KMS-11 (cell line): ENCODE measurements at regions not wholly inside any gene's neighbourhood (a gene's known extent, or its start where the extent isn't known, plus 50 kb on each side); places are given as distances from the start of the nearest gene placed in this dataset.

Experiments used
- H2AFZ ChIP-seq: fragments of 200-600 bp; sonication (generic); 2 replicates; pipeline ENCODE4 v1.6.1; 2016; ENCODE audit warnings: antibody characterized with exemption, mixed run types, low read depth
- H3K27ac ChIP-seq: fragments of 200-600 bp; sonication (generic); 2 replicates; pipeline ENCODE4 v1.6.1; 2016; ENCODE audit warnings: mild to moderate bottlenecking, mixed run types
- H3K27me3 ChIP-seq: fragments of 200-600 bp; sonication (generic); 2 replicates; pipeline ENCODE4 v1.6.1; 2017; ENCODE audit warnings: mild to moderate bottlenecking, low read depth, mixed run types, moderate library complexity; ENCODE audit not compliant: insufficient read depth
- H3K36me3 ChIP-seq: fragments of 200-600 bp; sonication (generic); 2 replicates; pipeline ENCODE4 v1.6.1; 2017; ENCODE audit warnings: mild to moderate bottlenecking, mixed run types; ENCODE audit not compliant: insufficient read depth
- H3K4me1 ChIP-seq: fragments of 200-600 bp; sonication (generic); 2 replicates; pipeline ENCODE4 v1.6.1; 2016; ENCODE audit warnings: mild to moderate bottlenecking, low read depth, mixed run types; ENCODE audit not compliant: poor library complexity, severe bottlenecking
- H3K4me2 ChIP-seq: fragments of 200-600 bp; sonication (generic); 2 replicates; pipeline ENCODE4 v1.7.0; 2016; ENCODE audit warnings: mild to moderate bottlenecking, mixed run types
- H3K4me3 ChIP-seq: fragments of 200-600 bp; sonication (generic); IDR thresholded peaks from 2 replicates; pipeline ENCODE4 v1.6.1; 2017; ENCODE audit warnings: low read depth, low read length, mixed read lengths; ENCODE audit not compliant: insufficient read depth
- H3K79me2 ChIP-seq: fragments of 200-600 bp; sonication (generic); 2 replicates; pipeline ENCODE4 v1.6.1; 2016; ENCODE audit warnings: low read depth, mixed run types; ENCODE audit not compliant: insufficient read depth
- H3K9ac ChIP-seq: fragments of 200-600 bp; sonication (generic); 2 replicates; pipeline ENCODE4 v1.6.1; 2016; ENCODE audit warnings: mild to moderate bottlenecking, mixed run types
- H4K20me1 ChIP-seq: fragments of 200-600 bp; sonication (generic); 2 replicates; pipeline ENCODE4 v1.6.1; 2016; ENCODE audit warnings: mild to moderate bottlenecking, mixed run types; ENCODE audit not compliant: insufficient read depth
- TF ChIP-seq, protein P1 (sequence below): fragments of 200-600 bp; sonication (generic); conservative IDR thresholded peaks from 2 replicates; pipeline ENCODE4 v1.6.1; 2017; ENCODE audit warnings: low read depth, mild to moderate bottlenecking, antibody characterized with exemption, low read length, moderate library complexity, mixed read lengths

DNA sequence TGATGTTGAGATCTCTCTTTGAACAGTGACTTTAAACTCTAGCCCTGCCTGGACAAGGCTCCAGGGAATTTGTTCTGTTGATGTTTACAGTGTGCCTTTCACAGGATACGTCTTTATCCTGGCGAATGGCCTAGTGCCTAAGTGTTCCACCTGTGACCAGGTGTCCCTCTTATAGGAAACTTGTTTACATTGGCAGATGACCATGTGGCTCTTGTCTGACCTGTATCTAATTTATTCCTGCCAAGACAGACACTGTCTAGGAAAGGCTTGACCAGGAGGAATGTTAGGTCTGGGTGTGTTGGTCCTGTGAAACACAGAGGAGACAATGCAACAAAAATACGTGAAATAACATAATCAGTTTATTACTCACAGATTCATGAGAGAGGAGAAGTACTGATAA is 875.6 kb downstream of the METTL15 start:
- H3K9ac ChIP-seq = no peak overlapping the region
- no peak overlapping the region for H2AFZ ChIP-seq
- no peaks in the 10 kb centered on the region for H3K4me1 ChIP-seq
- H3K27me3 ChIP-seq = no peaks in the 10 kb centered on the region
- H3K79me2 ChIP-seq = no peaks in the 10 kb centered on the region
- TF ChIP-seq, protein P1, sequence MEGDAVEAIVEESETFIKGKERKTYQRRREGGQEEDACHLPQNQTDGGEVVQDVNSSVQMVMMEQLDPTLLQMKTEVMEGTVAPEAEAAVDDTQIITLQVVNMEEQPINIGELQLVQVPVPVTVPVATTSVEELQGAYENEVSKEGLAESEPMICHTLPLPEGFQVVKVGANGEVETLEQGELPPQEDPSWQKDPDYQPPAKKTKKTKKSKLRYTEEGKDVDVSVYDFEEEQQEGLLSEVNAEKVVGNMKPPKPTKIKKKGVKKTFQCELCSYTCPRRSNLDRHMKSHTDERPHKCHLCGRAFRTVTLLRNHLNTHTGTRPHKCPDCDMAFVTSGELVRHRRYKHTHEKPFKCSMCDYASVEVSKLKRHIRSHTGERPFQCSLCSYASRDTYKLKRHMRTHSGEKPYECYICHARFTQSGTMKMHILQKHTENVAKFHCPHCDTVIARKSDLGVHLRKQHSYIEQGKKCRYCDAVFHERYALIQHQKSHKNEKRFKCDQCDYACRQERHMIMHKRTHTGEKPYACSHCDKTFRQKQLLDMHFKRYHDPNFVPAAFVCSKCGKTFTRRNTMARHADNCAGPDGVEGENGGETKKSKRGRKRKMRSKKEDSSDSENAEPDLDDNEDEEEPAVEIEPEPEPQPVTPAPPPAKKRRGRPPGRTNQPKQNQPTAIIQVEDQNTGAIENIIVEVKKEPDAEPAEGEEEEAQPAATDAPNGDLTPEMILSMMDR = no peak
- no peaks in the 10 kb centered on the region for H4K20me1 ChIP-seq
- no peak overlapping the region for H3K27ac ChIP-seq
- no peaks in the 10 kb centered on the region for H3K36me3 ChIP-seq
- H3K4me2 ChIP-seq = no peak overlapping the region
- no peak overlapping the region for H3K4me3 ChIP-seq

DNA sequence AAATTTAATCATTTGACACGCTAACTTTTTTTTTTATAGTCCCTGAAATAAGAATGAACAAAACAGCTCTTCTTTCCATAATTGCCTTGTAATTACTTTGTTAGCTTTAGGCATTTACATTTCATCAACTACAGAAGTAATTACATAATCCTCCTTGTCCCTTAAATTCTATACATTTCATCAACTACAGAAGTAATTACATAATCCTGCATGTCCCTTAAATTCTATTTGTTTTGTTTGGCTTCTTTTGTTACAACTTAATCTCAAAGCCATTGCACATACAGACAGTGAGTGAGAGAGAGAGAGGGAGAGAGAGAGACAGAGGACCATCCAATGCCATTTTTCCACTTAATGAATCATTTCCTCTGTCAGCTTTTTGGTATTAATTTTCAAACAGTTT is 873.2 kb downstream of the METTL15 start:
- H3K27ac ChIP-seq = no peak overlapping the region
- H4K20me1 ChIP-seq = no peaks in the 10 kb centered on the region
- no peaks in the 10 kb centered on the region for H3K4me1 ChIP-seq
- H3K4me3 ChIP-seq = no peak overlapping the region
- H3K79me2 ChIP-seq = no peaks in the 10 kb centered on the region
- H3K27me3 ChIP-seq = no peaks in the 10 kb centered on the region
- H3K9ac ChIP-seq = no peak overlapping the region
- H3K36me3 ChIP-seq = no peaks in the 10 kb centered on the region
- H2AFZ ChIP-seq = no peak overlapping the region
- TF ChIP-seq, protein P1 = no peak
- H3K4me2 ChIP-seq = no peak overlapping the region

DNA sequence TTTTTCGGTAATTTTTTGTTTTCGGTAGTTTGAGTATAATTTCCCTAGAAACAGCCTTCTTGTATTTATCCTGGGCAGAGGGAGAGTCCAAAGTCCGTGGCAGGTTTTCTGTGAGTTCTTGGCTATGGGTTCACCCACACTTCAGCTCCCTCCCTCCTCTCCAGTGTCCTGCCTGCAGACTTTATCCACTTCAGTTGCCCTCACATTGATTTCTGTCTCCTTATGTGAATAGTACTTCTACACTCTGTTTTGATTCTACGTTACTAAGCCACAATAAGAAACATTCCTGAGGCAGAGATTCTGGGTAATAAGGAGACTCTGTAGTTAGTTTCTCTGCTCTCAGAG is 868.6 kb downstream of the METTL15 start:
- no peak overlapping the region for H2AFZ ChIP-seq
- no peaks in the 10 kb centered on the region for H3K36me3 ChIP-seq
- H3K79me2 ChIP-seq = no peaks in the 10 kb centered on the region
- no peak overlapping the region for H3K4me3 ChIP-seq
- TF ChIP-seq, protein P1 = no peak
- H4K20me1 ChIP-seq = no peaks in the 10 kb centered on the region
- no peaks in the 10 kb centered on the region for H3K4me1 ChIP-seq
- H3K27ac ChIP-seq = no peak overlapping the region
- H3K27me3 ChIP-seq = no peaks in the 10 kb centered on the region
- H3K9ac ChIP-seq = no peak overlapping the region
- no peak overlapping the region for H3K4me2 ChIP-seq

DNA sequence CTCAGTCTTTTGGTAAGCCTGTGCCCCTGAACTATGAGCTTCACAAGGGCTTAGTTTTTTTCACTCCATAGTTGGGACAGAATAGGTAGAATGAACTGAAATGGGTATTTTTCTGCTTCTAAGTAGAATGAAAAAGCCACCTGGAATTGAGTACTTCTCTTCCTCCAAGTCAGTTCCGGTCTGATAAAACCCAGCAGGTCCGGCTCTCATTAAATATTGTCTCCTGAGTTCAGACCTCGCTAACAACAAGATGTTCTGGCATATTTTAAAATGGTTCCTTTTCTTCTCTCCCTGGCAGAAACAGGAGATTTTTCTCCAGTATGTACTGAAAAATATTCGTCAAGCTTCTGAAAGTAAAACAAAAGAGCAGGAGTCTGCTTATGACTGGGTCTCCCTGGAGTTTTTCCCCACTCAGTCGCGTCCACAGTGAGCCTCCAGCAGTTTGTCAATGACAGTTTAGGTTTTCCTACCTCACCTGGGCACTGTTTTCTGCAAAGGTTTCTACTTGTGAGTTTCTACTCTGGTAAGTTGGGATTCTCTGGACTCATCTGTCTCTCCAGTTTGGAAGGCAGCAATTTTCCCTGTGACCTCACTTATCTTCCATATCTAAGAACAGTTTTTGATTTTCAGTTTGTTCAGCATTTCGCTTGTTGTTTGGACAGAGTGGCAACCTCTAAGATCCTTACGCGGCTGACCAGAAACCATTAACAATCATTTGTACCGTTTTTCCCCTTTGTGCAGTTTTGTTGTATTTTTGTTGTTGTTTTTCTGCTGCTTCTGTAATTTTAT is 868.0 kb downstream of the METTL15 start:
- Histone ChIP-seq H3K27ac (no peak overlapping the region), H4K20me1 (no peaks in the 10 kb centered on the region), H2AFZ (no peak overlapping the region), H3K4me3 (no peak overlapping the region), H3K79me2 (no peaks in the 10 kb centered on the region), H3K4me1 (no peaks in the 10 kb centered on the region), H3K9ac (no peak overlapping the region), H3K4me2 (no peak overlapping the region), H3K27me3 (no peaks in the 10 kb centered on the region; the same call in 1 of the 2 replicates), H3K36me3 (no peaks in the 10 kb centered on the region)
- TF ChIP-seq, protein P1 = no peak
